Ramos (cell line): ENCODE measurements at regions not wholly inside any gene's neighbourhood (a gene's known extent, or its start where the extent isn't known, plus 50 kb on each side); places are given as distances from the start of the nearest gene placed in this dataset.
"Not testable (repeated sequence)": the region's sequence is repeated elsewhere in the genome, so short reads cannot be mapped to it uniquely, and the experiment has no call there.

ENCODE experiments used
- in situ Hi-C: fragments of 300-500 bp; cut with MboI; formaldehyde crosslinking; loops from one replicate; pipeline ENCODE4 v1.14.3; 2022; ENCODE audit warnings: low sequenced_read_pairs; ENCODE audit not compliant: unreplicated experiment

DNA sequence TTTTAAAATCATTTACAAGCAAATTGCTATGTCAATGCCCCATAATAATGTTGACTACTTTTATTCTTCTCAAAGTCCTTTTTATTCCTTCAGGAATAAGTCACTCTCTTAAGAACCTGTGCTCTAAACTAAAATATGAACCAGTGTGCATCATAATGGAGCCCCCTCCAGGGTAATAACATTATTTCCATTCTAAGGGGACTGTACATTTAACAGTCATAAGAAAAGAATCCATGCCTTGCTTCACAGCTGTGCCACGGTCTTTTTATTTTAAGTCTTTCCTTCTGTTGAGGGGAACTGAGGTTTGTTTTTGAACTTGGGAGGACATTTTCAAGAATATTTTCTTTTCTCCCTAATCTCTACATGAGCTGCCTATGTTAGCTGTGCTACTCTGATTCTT, 297.6 kb downstream of the MAN2A1 start:
- in situ Hi-C loops = no loop called here

DNA sequence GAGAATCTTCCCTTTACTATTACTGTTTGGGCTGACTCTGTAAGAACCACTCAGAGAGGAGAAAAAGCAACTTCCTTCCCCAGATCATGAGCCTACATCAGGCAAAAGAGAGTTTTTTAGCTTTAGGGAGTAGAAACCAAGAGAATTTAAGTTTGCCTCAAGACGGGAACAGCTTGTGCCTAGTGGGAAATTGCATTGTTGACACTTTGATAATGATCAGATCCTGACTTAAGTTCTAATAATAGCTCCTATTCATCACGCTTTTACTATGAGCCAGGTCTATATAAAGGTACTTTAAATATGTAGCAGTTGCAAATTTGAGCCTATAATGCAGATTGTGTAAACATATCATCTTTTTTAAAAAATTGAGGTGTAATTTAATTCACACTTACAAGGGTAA, 298.2 kb downstream of the MAN2A1 start:
- in situ Hi-C loops = no loop called here

DNA sequence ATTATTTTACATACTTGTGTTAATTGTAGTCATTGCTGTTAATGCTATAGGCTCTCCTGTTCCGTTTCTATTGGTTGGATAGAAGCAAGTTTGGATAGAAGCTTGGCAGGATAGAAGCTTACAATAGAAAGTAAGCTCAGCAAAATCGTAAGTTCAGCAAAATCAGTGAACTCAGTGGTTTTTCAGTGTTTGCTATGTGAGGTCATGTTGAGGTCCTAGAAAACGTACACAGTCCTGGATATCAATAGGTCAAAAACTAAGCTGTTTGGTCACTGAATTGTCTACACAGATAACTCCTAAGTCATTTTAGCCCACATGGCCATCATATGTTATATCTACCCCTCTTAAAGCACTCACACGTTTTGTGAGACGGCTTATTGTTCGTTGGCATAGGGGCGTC, 299.4 kb downstream of the MAN2A1 start:
- in situ Hi-C loops = no loop called here

DNA sequence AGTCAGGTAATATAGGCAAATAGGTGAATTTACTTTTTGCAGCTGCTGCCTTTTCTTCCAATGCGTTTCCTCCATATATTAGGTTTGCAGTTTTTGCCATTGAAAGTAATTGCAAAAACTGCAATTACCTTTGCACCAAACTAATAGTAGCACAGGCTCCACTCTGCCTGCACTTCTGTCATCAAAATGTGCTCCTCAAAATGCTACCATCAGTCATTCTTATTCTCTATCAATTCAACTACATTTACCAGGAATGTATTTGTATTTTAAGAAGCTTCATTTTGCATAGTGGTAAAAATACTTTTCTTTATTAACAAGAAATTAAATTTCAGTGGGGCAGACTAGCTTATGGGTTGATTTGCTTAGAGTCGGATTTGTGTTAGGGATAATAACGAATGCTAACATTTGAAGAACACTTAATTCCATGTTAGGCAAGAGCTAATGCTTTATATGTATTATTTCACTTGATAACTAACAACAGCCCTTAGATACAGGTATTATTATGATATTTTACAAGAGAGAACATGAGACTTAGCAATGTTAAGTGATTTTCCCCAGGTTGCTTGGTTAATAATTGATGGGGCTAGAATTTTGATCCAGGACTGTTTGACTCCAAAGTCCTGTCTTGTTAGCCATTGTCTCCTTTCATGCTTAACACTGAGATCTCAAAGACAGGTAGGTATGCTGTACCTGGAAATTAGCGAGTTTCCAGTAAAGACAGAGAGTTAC, 300.4 kb downstream of the MAN2A1 start:
- in situ Hi-C loops = no loop called here

- in situ Hi-C loops = no loop called here
These were observed 301.1 kb downstream of the MAN2A1 start for GRCh38 chr5:109990723-109991359.

GRCh38 chr5:109992264-109992915, 302.7 kb downstream of the MAN2A1 start:
- in situ Hi-C loops = no loop called here

GRCh38 chr5:109994135-109994534, 304.4 kb downstream of the MAN2A1 start:
- in situ Hi-C loops = no loop called here

DNA sequence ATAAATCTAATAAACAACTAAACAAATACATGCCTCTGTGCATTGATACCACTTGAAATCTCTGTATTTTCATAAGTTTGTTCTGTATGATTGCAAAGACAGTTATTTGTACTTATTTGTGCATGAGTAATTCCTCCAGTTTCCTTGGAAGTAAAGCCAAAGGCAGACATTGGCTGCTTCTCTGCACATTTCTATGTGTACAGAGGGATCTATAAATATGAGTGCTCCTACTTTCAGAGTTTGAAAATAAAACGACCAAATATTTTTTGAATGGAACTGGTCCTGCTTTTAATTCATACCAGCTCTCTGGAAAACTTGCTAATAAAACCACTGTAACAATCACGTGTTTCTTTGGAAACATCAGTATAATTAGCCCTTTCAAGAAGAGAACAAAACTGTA, 306.5 kb downstream of the MAN2A1 start:
- in situ Hi-C loops = no loop called here

DNA sequence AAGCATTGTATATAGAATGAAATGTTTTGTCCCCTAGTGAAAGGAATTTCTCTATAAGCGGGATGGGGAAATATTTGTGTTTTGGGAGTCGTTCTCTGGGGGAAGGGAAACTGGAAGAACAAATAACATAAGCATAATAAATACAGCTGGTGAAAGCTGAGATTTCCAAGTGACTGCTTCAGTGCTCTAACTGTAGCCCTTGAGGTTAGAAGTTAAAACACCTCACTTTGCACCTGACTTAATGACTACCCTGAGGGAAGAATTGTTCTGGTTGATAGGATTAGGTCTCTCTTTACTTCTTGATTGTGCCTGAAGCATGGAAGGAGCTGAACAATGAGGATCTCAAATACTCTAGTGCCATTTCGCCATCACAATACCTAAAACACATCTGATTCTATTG, 307.4 kb downstream of the MAN2A1 start:
- in situ Hi-C loops = no loop called here

GRCh38 chr5:109998208-109998607, 308.5 kb downstream of the MAN2A1 start:
- in situ Hi-C loops = no loop called here

DNA sequence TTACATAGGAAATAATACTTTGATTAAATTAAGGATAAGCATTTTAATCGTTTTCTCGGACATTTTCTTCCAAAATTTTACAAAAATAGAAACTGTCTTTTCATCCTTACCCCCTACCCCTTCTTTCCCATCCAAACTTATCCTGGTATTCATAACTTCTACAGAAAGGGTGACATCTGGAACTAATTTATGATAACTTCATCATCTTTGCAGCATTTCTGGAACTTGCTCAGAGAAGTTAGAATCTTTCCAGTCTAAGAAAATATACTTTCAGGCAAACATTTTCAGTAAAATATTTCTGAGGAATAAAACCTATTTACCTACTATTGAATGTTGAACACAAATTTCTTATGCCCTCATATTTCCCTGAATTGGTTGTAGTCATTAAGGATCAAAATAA, 309.0 kb downstream of the MAN2A1 start:
- in situ Hi-C loops = no loop called here

DNA sequence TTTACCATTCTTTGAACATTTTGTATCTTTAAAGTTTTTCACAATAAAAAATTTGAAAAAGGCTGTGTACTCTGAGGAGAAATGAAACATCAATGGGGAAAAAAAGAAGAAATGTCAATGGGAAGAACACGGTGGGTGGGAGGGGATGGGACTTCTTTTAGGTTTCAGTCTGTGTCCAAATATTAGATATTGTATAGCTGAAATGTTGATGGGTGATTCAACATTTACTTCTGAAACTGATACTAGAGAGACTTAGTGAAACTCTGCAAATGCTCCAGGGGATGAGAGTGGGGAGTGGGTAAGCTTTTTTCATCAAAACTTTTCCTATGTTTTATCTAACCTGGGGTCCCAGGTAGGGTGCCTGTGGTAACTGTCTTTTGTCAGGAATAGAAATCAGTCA, 311.9 kb downstream of the MAN2A1 start:
- in situ Hi-C loops = no loop called here

- in situ Hi-C loops = no loop called here
These were observed 312.9 kb downstream of the MAN2A1 start for GRCh38 chr5:110002652-110003051.

- in situ Hi-C loops = not testable (repeated sequence)
These were observed 316.3 kb downstream of the MAN2A1 start for GRCh38 chr5:110005907-110006562.

DNA sequence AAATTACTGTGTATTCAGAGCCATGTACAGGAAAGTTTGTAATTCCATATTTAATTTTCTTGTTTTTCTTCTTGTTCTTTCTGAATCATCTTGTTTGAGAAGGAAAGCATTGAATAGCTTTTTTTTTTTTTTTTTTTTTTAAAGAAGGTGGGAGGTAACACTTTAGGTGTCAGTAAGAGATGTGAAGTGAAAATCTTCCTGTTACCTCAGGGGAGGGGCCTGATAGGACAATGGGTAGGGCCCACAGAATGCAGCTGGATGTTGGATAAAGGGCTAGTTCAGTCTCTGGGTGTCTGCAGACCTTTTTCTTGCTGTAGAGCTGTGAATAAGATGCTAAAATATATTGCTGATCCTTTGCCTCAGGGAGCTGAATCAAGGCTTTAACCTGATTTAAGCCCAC, 317.4 kb downstream of the MAN2A1 start:
- in situ Hi-C loops = no loop called here

- in situ Hi-C loops = no loop called here
These were observed 318.4 kb downstream of the MAN2A1 start for GRCh38 chr5:110008131-110008530.

DNA sequence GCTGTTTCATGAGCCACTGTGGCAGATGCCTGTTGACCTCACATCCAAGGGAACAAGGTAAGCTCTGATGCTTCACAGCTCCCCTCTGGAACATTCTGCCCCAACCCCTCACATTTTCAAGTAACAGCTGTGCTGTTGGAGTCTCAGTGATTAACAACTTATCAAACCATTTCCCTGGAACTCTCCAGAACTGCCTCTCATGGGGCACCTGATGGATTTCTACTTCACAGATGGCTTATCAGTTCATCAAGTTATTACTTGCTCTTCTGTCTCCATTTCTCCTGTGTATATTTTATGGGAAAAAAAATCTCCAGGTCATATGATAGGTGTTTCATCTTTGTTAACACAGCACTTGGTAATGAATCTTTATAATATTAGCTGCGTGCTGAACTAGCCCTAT, 322.4 kb downstream of the MAN2A1 start:
- in situ Hi-C loops = no loop called here

DNA sequence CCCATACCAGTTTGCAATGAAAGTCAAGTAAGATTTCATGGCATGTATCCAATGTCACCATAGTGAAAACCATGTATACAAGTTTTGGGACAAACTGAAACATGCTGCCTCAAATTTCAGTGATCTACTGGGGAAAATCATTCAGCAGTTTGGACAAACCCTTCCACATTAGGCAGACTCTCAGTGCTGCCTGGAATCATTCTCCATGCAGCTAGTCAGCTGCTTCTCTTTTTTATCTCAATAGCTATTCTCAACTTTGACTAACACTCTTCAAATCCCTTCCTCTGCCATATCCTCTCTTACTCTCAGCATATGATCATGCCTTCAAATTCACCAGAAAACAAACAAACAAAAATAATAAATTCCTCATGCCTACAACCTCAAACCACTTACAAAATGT, 323.3 kb downstream of the MAN2A1 start:
- in situ Hi-C loops = no loop called here

DNA sequence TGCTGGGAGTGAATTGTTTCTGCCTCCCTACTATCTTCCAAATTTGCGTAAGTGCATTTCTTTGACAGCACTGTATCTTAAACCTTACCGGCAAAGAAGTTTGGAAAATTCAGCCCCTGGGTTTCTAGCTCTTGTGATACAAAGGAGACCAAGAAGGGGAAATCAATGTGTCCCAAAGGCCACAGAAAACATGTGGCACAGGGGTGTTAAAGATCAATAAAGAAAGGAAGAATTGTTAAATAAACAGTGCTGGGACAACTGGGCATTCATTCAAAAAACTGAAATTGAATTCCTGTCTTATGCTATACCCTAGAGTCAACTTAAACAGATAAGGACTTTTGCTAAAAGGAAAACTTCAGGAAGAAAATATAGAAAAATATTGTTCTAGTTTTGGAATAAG, 328.1 kb downstream of the MAN2A1 start:
- in situ Hi-C loops = no loop called here

GRCh38 chr5:110018509-110018908, 328.8 kb downstream of the MAN2A1 start:
- in situ Hi-C loops = no loop called here

DNA sequence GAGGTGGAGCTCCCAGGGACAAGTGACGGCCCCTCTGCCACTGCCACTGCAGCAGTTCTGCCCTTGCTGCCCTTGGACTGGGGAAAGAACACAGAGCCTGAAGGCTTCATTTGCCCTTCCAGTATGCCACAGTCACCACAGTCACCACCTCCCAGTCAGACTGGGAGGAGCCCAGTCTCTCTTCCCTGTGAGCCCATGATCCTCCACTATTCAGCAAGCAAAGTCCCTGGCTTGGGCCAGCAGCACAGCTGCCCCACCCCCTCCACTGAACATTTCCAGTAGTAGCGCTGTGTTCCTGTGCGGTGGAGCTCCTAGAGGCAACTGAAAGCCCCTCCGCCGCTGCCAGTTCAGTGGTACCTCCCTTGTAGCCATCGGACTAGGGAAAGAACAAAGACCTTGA, 329.4 kb downstream of the MAN2A1 start:
- in situ Hi-C loops = no loop called here
